ENCODE measurements at regions not wholly inside any gene's neighbourhood (a gene's known extent, or its start where the extent isn't known, plus 50 kb on each side); places are given as distances from the start of the nearest gene placed in this dataset.
A peak's percentile ranks its signal among the peaks of the same experiment; 100 is the strongest.
"Not testable (repeated sequence)": the region's sequence is repeated elsewhere in the genome, so short reads cannot be mapped to it uniquely, and the experiment has no call there.

DNA sequence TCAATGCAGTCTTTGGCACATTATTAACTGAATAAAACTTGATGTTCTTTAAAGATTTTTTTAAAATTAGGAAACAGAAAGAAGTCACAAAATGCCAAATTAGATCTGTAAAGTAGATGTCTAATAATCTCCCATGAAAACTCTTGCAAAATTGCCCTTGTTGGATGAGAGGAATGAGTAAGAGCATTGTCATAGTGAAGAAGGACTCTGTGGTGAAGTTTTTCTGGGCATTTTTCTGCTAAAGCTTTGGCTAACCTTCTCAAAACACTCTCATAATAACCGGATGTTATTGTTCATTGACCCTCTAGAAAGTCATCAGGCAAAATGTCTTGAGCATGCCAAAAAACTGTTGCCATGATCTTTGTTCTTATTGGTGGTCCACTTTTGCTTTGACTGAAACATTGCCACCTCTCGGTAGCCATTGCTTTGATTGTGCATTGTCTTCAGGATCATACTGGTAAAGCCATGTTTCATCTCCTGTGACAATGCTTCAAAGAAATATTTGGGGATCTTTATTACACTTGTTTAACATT lies 549.3 kb downstream of the LIG4 start:
- intact Hi-C loops (cut with DNase I), result no loop called here
- DNase-seq, result no peak

DNA sequence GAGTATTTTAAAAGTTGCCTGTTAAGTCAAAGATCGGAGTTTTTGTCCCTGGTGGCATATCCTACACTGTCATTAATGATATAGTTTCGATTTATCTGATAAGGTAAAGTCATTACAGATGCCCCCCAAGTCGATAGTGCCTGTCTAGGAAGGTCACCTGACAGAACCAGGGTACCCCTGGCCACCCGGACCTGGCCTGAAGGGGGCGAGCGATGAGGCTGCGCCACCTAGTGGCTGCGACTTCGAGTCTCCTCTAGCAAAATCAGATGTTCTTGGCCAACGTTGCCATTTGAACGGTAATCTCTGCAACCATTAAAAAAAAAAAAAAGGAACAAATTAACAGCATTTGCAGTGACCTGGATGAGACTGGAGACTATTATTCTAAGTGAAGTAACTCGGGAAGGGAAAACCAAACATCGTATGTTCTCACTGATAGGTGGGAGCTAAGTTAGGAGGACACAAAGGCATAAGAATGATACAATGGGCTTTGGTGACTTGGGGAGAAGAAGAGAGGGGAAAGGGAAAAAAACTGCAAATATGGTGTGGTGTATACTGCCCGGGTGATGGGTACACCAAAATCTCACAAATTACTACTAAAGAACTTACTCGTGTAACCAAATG lies 565.1 kb downstream of the LIG4 start:
- peak; percentile 19 to 88 (median 68) for DNase-seq
- intact Hi-C loops (cut with DNase I), result loop anchor here (5.0 kb wide), 1 partner anchor 443 kb away; no protein-coding TSS in a partner anchor

DNA sequence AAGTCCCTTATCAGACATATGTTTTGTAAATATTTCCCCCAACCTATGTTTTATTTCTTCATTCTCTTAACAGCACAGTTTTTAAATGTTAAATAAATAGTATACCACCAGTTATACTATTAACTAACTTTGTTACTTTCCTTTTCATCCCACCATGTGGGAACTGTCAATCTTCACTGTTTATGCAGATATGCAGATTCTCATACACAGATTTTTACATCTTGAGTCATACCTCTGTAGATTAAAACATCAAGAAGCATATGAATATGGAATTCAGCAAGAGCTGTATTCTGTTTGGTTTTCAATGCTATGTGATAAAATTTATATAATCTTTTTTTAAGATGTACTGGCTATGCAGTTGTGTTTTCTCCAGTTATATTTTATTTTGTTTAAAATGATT lies 566.3 kb downstream of the LIG4 start:
- intact Hi-C loops (cut with DNase I), result no loop called here
- no peak for DNase-seq

DNA sequence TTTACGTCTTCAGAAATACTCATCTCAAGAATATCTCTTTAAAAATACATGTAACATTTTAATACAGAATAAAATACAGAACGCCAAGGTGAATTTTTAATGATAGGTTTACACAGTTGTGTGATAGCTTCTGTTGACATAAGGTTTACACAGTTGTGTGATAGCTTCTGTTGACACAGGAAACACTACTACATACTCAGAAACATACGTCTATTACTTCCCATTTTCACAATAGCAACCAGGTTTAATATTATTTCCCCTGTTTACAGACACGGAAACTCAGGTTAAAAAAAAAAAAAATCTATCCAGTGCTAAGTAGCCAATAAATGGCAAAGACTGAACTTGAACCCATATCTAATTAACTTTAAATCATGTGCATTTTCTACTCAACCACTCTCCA lies 571.2 kb downstream of the LIG4 start:
- no peak for DNase-seq
- intact Hi-C loops (cut with DNase I), result no loop called here

DNA sequence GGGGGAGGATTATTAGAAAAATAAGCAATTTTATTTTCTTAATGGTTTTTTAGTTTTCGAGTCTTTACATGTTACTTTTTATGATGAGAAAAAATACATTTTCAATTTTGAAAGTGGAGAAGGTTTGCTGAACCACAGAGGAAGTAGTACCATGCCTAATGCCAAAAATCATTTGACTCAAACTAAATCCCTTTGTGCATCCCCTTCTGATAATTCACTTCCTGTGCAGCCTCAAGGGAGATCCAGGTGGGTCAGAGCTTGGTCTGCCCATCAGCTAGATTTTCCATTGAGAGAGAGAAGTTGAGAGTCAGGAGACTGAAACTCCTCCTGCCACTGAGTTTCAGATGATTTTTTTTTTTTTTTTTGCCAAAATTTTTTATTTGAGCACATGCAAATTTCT lies 571.7 kb downstream of the LIG4 start:
- intact Hi-C loops (cut with DNase I), result no loop called here
- DNase-seq, result no peak

DNA sequence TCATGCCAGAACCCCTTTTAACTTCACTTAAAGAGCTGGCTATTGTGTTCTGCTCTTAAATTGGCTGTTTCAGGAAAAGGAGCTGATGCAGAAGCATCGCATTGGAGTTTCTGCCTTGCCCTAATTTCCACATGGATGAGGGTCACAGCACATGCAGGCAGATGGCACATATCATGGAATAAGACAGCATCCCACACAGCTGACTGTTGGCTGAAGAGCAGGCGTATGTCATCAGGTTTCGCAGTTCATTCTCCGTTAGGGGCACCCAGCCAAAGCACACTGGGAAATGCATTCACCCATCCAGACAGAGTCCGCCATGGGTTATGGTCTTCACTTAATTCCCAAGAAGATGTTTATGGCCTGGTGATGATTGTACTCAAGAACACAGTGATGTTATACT lies 572.5 kb downstream of the LIG4 start:
- no peak for DNase-seq
- intact Hi-C loops (cut with DNase I), result no loop called here

DNA sequence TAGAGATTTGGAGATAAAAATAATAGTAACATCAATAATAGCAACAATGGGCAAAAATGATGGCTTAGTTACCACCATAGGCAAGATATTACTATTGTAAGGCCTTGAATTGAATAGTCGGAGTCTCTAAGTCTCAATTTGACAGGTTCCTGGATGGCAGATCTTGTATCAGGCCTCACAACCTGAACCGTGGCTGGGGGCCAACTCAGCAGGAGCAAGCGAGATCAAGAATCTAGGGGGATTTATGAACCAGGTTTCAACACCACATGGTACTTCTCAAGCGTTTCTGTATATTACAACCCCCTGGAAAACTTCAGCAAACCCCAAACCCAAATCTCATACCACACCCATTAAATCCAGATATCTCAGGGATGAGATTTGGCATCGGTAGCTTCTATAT lies 573.8 kb downstream of the LIG4 start:
- no peak for DNase-seq
- intact Hi-C loops (cut with DNase I), result no loop called here

DNA sequence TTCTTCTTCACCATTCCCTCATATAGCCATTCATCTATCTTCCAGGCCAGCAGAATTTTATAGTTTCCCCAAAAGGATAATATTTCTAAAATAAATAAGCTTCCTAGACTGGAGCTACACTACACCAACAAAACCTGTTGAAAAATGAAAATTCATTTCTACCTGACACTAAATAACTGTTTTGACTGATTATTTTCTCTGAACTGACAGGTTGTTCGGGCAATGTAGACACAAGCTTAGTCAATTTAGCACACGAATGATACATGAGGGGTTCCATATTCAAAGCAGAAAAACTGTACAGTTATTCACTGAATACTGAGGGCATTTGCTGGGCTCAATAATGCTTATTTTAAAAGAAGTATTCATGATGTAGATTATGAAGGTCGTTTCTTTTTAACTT lies 589.7 kb downstream of the LIG4 start:
- intact Hi-C loops (cut with DNase I), result no loop called here
- no peak for DNase-seq

DNA sequence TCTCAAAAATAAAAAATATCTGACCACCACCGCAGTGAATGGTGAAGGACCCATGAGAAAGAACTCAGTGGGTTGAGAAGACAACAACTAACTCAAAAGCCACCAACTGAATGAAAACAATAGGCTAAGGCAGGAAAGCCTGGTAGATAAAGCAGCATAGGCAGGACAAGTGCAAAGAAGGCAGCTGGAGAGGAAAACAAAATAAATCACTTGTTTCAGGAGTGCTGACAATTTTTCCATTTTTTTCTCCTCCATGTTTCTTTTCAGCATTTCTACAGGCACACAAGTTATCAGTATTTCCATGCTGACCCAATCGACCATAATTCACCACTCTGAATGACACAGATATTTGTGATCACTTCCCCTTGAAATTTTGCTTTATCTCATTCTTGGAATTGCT lies 597.8 kb downstream of the LIG4 start:
- DNase-seq, result no peak
- intact Hi-C loops (cut with DNase I), result no loop called here

DNA sequence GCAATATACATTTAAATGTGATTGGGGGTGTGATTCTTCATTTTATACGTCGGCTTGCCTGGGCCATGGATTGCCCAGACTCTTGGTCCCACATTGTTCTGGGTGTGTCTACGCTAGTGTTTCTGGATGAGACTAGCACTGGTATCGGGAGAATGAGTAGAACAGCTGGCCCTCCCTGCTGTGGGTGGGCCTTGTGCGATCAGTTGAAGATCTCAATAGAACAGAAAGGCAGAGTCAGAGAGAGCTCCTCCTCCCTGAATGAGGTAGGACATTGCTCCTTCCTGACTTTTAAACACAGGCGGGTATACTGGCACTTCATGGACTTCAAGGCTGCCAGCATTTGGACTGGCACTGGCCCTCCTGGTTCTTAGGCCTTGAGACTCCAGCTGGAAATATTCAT lies 603.0 kb downstream of the LIG4 start:
- DNase-seq, result no peak
- intact Hi-C loops (cut with DNase I), result no loop called here

DNA sequence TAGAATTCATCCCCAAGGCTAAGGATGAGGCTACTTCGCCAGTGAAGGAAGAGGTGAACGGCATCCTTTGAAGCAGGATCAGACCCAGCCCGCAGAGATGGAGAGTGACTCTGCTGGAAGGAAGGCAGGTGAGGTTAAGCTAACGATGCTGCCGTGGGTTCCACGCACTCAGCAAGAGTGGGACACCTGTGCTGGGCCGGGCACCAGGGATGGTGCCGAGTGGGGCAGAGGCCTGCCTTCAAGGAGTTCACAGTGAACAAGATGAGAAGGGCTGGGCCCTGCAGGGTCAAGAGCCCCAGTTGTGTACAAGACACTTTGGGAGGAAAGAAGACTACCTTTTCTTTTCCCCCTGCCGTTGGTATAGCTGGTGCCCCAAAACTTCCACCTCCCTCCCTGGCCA lies 606.6 kb downstream of the LIG4 start:
- DNase-seq, result no peak
- intact Hi-C loops (cut with DNase I), result no loop called here

DNA sequence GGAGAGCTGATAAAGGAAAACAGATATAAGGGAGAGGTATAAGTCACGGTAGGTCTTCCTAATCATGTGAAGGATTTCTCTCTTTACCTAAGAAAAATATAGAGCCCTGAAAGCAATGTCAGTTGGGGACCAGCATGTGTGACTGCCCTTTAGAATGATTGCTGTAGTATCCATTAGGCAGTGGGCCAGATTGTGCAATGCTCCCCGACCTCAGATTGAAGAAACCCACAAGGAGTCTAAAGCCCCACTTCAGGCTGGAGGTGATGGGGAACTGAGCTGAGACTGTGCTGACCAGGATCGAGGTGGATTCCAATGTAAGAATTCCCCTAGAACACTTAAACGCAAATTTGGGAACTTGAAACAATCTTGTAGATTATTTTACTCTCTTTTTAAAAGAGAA lies 614.4 kb downstream of the LIG4 start:
- intact Hi-C loops (cut with DNase I), result no loop called here
- no peak for DNase-seq

DNA sequence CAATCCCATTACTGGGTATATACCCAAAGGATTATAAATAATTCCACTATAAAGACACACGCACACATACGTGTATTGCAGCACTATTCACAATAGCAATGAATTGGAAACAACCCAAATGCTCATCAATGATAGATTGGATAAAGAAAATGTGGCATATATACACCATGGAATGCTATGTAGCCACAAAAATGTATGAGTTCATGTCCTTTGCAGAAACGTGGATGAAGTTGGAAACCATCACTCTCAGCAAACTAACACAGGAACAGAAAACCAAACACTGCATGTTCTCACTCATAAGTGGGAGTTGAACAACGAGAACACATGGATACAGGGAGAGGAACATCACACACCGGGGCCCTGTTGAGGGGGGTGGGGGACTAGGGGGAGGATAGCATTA lies 619.0 kb downstream of the LIG4 start:
- DNase-seq; intact Hi-C loops (cut with DNase I): not testable (repeated sequence)

DNA sequence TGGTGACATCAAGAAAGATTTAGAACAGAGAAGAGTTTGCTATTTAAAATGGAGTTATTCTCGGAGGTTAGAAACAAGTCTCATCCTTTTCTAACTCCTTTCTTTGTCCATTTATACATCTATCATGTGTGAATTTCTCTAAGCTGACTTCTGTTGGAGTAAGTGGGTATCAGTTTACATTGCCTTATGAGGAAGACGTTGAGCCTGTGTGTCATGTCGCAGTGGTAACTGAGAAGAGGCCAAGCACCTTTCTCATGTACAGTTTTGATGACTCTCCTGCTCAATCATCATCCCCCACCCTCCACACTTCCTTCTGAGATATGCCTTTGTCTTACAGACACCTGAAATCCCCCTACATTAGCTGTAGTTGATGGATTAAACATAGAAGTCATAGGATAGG lies 624.8 kb downstream of the LIG4 start:
- intact Hi-C loops (cut with DNase I), result no loop called here
- no peak for DNase-seq

DNA sequence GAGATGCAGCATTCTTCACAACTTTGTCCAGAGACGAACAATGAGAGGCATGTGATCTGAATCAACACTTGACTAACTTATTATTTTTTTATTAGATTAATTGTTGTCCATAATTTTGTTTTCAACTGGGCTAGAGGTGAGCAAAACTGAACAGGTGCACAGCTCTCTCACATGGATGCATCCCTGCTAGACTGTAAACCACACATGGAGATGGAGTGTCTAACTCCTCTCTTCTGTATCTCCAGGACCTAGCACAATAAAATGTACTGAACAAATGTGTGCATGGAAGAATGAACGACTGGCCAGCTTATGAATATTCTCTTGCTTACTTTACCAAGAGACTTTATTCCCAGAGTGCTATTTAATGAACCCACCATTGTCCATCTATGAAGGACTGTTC lies 627.7 kb downstream of the LIG4 start:
- DNase-seq, result no peak
- intact Hi-C loops (cut with DNase I), result no loop called here

DNA sequence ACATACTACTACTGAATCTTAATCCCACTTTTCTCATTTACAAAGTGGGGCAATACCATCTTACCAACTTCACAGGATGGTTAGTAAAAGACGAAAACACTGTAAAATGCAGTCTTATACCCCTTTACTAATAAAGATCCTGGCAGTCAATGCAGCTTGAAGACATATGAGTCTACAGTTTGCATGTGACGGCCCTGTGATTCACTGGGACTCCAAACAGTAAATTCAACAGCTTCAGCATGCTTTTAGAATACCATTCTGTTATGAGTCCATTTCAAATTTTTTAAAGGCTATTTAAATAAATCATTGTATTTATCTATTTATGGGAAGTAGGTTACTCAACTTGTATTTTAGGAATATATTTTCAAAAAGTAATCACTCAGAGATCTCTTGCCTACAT lies 629.1 kb downstream of the LIG4 start:
- no peak for DNase-seq
- intact Hi-C loops (cut with DNase I), result no loop called here

DNA sequence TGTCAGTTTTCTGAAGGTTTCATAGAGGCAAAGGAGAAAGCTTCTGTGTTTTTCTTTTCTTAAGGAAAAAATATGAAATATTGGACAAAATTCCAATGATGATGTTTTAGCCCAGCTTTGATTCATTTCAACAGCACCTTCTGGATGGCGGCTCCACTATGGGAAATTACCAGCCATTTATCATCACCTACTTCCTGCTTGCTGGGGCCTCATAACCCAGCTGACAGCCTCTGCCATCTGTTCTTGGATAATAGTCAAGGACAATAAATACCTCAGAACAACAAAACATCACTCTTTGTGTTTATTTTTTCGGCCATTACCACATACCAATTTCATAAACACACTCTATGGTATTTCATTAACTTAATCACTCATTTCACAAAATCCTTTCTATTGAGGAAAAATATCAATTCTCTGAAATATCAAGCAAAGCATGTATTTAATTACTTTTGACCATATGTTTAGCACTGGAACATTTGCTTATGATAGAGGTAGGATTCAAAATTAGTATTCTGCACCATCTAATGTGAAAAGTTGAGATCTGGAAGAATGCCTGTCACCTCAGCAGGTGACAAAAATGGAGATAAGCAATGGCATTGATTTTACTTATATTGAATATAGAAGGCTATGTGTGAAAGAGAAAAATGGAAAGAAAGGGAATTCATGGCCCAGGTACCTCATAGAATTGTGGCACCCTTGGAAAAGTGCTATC lies 629.7 kb downstream of the LIG4 start:
- DNase-seq, result no peak
- intact Hi-C loops (cut with DNase I), result no loop called here

DNA sequence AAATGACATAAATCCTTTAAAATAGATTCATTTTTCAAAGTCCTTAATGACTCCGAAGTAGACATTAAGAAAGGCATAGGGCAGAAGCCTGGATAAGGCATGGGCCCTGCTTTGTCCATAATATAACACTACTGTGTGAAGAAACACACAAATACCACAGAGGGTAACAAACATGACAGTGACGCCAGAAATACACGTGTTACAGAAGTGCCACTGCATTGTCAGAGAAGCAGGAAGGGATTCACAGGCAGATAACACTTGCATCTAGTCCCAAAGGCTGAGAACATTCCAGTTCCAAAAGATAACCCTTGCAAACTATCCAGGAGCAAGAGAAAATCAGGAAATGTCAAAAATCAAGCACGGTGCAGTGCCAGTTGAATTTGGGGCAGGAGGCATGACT lies 633.2 kb downstream of the LIG4 start:
- intact Hi-C loops (cut with DNase I), result no loop called here
- no peak for DNase-seq

DNA sequence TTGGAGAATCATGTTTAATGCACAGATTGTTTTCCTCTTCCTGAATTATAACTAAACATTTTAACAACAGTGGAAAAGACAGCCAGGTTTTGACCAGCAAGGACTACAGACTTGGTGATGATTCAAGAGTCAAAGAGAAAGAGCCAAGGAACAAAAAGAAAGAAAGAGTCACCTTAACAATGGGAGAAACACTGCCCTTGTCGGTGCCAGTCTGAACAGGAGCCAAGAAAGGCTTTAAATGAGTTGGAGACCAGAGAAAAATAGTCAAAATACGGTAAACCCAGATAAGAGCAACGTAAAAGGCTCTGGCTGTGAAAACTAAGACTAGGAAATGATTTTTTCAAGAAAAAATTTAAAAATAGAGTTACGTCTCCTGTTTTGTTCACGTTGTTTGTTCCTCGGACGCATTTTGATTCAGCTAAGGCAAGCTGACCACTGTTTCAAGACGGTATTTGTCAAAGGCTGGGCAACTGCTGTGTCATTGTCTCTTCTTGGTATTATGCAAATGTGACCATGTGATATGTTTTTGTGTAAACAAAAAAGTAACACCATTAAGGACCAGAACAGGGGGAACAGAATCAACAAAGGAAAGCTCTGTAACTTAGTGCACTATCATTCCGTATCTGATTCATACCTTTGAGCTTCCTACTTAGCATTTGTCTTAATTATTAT lies 634.5 kb downstream of the LIG4 start:
- intact Hi-C loops (cut with DNase I), result no loop called here
- DNase-seq, result no peak

DNA sequence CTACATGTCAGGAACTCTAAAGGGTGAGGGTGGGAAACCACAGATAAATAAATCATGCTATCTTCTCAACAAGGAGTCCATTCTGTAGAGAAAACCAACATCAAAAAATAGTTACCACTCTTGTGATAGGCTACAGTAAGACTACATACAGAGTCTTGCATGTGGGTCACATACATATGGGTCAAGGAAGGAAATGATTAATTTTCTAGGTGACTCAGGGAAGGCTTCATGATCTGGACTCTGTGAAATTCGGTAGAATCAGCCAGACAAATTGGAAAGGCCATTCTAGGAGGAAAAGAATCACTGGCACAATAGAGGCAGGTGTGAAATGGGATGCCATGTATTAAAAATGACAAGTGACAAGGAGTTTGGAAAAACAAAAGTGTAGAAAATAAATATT lies 638.9 kb downstream of the LIG4 start:
- intact Hi-C loops (cut with DNase I), result no loop called here

More for the DNA sequence above, 638.9 kb downstream of the LIG4 start:
- no peak for DNase-seq
